Thyroid gland (tissue), 4 donors: ENCODE measurements at regions not wholly inside any gene's neighbourhood (a gene's known extent, or its start where the extent isn't known, plus 50 kb on each side); places are given as distances from the start of the nearest gene placed in this dataset.

Experiments
- DNase-seq, 2 donors: peaks; one replicate each; pipeline ENCODE4 v3.0.0-alpha.2; 2019
- H3K27ac ChIP-seq, 3 donors: fragments of 200-600 bp; sonication (generic); 1 replicate in 2 of 3; 2 replicates in 1 of 3; pipeline ENCODE4 v1.5.1; 2016 to 2019; ENCODE audit warnings: mild to moderate bottlenecking in 1 of 3, moderate library complexity in 1 of 3
- H3K27me3 ChIP-seq: fragments of 200-600 bp; sonication (generic); one replicate; pipeline ENCODE4 v1.5.1; 2019
- H3K36me3 ChIP-seq, 2 donors: fragments of 200-600 bp; sonication (generic); one replicate each; pipeline ENCODE4 v1.5.1; 2016 to 2019
- H3K4me1 ChIP-seq, 2 donors: fragments of 200-600 bp; sonication (generic); one replicate each; pipeline ENCODE4 v1.5.1; 2017 to 2019
- H3K4me3 ChIP-seq, 3 donors: fragments of 200-600 bp; sonication (generic); replicated peaks in 1 of 3; 1 replicate in 2 of 3; 2 replicates in 1 of 3; pipeline ENCODE4 v1.5.1; 2016; ENCODE audit warnings: mild to moderate bottlenecking in 1 of 3
- H3K9me3 ChIP-seq: fragments of 200-600 bp; sonication (generic); one replicate; pipeline ENCODE4 v1.5.1; 2017
- CTCF ChIP-seq, 6 experiments: fragments of 200-600 bp in 3 of 6; fragments of 450-650 bp in 3 of 6; sonication (generic) in 3 of 6; IDR thresholded peaks; one replicate each; pipeline ENCODE4 v1.5.1; 2016 to 2019; ENCODE audit warnings: antibody characterized with exemption in 6 of 6, mild to moderate bottlenecking in 2 of 6, inconsistent platforms in 1 of 6, moderate library complexity in 1 of 6
- POLR2A ChIP-seq, 2 donors: fragments of 450-650 bp; IDR thresholded peaks; one replicate each; pipeline ENCODE4 v1.6.1; 2017; ENCODE audit warnings: antibody characterized with exemption in 2 of 2, mild to moderate bottlenecking in 2 of 2, moderate library complexity in 1 of 2
- WGBS, 2 donors: methylation state at CpG; one replicate each; pipeline ENCODE4 v1.1.5; 2017; 5-methylcytosine and 5-hydroxymethylcytosine counted together
- intact Hi-C: fragments of 100-400 bp; cut with DNase I; formaldehyde crosslinking; loops from one replicate; pipeline ENCODE4 v1.15.1; 2023

DNA sequence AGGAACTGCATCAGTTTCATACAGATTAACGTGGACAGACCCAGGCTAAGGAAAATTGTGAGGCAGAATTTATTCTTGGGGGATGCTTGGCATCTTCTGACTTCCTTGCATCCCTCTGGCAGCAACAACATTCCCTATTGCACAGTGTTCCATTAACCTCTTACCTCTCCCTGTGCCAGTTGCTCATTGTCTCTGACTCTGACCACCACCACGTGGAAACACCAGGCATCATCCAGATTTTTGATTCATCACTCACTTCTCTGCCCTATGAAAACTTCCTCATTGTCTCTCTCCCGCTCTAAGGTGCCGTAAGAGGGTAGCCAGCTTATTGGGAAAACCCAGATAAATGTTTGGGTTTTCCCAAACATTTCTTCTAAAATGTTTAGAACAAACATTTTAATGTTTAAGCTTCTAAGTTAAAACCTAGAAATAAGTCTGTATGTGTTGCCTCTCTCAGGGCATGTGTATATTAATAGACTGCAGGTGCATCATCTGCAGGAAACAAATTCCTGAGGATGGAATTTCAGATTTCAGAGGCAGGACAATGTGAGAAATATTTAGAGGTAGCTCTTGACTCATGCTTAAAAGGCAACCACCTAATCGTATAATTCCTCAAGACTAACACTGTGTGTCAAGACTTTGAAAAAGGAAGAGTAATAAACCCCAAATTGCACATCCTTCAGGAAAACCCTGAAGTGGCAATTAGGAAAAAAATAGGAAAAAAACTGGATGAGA lies 64.5 kb upstream of the SLC35F4 start:
- no peak overlapping the region for H3K4me3 ChIP-seq
- H3K9me3 ChIP-seq: no peaks in the 10 kb centered on the region
- H3K27ac ChIP-seq: no peak overlapping the region
- 77% methylated on average over 5 of the region's 5 CpGs for WGBS, 2 donors
- no peaks in the 10 kb centered on the region for H3K4me1 ChIP-seq
- no peak for TF ChIP-seq CTCF (IDR thresholded peaks at IDR 0.05)
- TF ChIP-seq POLR2A (IDR thresholded peaks at IDR 0.05): no peak
- intact Hi-C loops: no loop called here
- no peaks in the 10 kb centered on the region for H3K27me3 ChIP-seq
- no peaks in the 10 kb centered on the region for H3K36me3 ChIP-seq
- no peak for DNase-seq

DNA sequence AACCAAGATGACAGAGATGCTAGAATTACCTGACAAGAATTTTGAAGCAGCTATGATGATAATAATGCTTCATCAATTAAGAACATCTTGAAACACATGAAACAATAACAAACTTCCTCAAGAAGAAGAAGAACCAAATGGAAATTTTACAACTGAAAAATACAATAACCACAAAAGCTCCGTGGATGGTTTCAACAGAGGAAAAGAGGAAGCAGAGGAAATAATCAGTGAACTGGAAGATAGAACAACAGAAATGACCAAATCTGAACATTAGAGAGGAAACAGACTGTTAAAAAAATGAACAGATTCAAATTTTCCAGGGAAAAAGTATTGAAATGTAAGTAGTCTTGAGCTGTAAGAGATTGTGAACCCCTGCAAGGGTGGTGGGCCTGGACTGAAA lies 62.8 kb upstream of the SLC35F4 start:
- H3K36me3 ChIP-seq: no peaks in the 10 kb centered on the region
- no peaks in the 10 kb centered on the region for H3K27me3 ChIP-seq
- 72 to 79% methylated on average over 1 of the region's 1 CpG for WGBS, 2 donors
- intact Hi-C loops: no loop called here
- H3K9me3 ChIP-seq: no peaks in the 10 kb centered on the region
- no peak overlapping the region for H3K27ac ChIP-seq
- DNase-seq: no peak
- no peaks in the 10 kb centered on the region for H3K4me1 ChIP-seq
- H3K4me3 ChIP-seq: no peak overlapping the region
- no peak for TF ChIP-seq POLR2A (IDR thresholded peaks at IDR 0.05)
- no peak for TF ChIP-seq CTCF (IDR thresholded peaks at IDR 0.05)

GRCh38 chr14:57921377-57921776 lies 55.5 kb upstream of the SLC35F4 start:
- no peaks in the 10 kb centered on the region for H3K4me1 ChIP-seq
- intact Hi-C loops: no loop called here
- H3K9me3 ChIP-seq: no peaks in the 10 kb centered on the region
- no peak for DNase-seq
- TF ChIP-seq POLR2A (IDR thresholded peaks at IDR 0.05): no peak
- TF ChIP-seq CTCF (IDR thresholded peaks at IDR 0.05): no peak
- 88 to 89% methylated on average over 2 of the region's 2 CpGs for WGBS, 2 donors
- no peak overlapping the region for H3K4me3 ChIP-seq
- no peak overlapping the region for H3K27ac ChIP-seq
- H3K36me3 ChIP-seq: no peaks in the 10 kb centered on the region
- no peaks in the 10 kb centered on the region for H3K27me3 ChIP-seq

- Histone ChIP-seq H3K4me1 (no peaks in the 10 kb centered on the region), H3K4me3 (no peak overlapping the region), H3K27me3 (no peaks in the 10 kb centered on the region), H3K27ac (no peak overlapping the region), H3K9me3 (no peaks in the 10 kb centered on the region), H3K36me3 (no peaks in the 10 kb centered on the region)
- intact Hi-C loops: no loop called here
- TF ChIP-seq POLR2A (IDR thresholded peaks at IDR 0.05) (no peak), CTCF (IDR thresholded peaks at IDR 0.05) (no peak)
- 88 to 96% methylated on average over 3 of the region's 3 CpGs for WGBS, 2 donors
- no peak for DNase-seq
These were observed 52.9 kb upstream of the SLC35F4 start for GRCh38 chr14:57918791-57919190.
